HG03159 (cell line): ENCODE measurements at regions not wholly inside any gene's neighbourhood (a gene's known extent, or its start where the extent isn't known, plus 50 kb on each side); places are given as distances from the start of the nearest gene placed in this dataset.

Experiments used
- ATAC-seq: cut with Tn5 transposase; IDR thresholded peaks from one replicate; pipeline ENCODE4 v1.9.1; 2021; ENCODE audit warnings: mild to moderate bottlenecking, moderate library complexity; ENCODE audit not compliant: unreplicated experiment

GRCh38 chr20:4371623-4372251 lies 122.7 kb upstream of the ADRA1D start:
- ATAC-seq = no peak

GRCh38 chr20:4370851-4371250 lies 121.8 kb upstream of the ADRA1D start:
- no peak for ATAC-seq

- ATAC-seq = no peak
Observed at GRCh38 chr20:4369798-4370124, 120.7 kb upstream of the ADRA1D start.

GRCh38 chr20:4369119-4369797 lies 120.2 kb upstream of the ADRA1D start:
- no peak for ATAC-seq

- no peak for ATAC-seq
Observed at GRCh38 chr20:4366076-4366475, 117.0 kb upstream of the ADRA1D start.

- no peak for ATAC-seq
Observed at GRCh38 chr20:4358552-4358951, 109.5 kb upstream of the ADRA1D start.

- no peak for ATAC-seq
Observed at GRCh38 chr20:4352348-4352747, 103.3 kb upstream of the ADRA1D start.

GRCh38 chr20:4350096-4350495 lies 101.0 kb upstream of the ADRA1D start:
- no peak for ATAC-seq

GRCh38 chr20:4344670-4345069 lies 95.6 kb upstream of the ADRA1D start:
- ATAC-seq = no peak

GRCh38 chr20:4342609-4343008 lies 93.5 kb upstream of the ADRA1D start:
- ATAC-seq = no peak

GRCh38 chr20:4341804-4342485 lies 92.9 kb upstream of the ADRA1D start:
- ATAC-seq = no peak

- ATAC-seq = no peak
Observed at GRCh38 chr20:4335722-4336121, 86.6 kb upstream of the ADRA1D start.

- no peak for ATAC-seq
Observed at GRCh38 chr20:4332121-4332860, 83.2 kb upstream of the ADRA1D start.

GRCh38 chr20:4330011-4330410 lies 80.9 kb upstream of the ADRA1D start:
- no peak for ATAC-seq

GRCh38 chr20:4329232-4329631 lies 80.1 kb upstream of the ADRA1D start:
- ATAC-seq = no peak

- ATAC-seq = no peak
Observed at GRCh38 chr20:4328541-4328940, 79.5 kb upstream of the ADRA1D start.

GRCh38 chr20:4327956-4328355 lies 78.9 kb upstream of the ADRA1D start:
- no peak for ATAC-seq

GRCh38 chr20:4326195-4327065 lies 77.3 kb upstream of the ADRA1D start:
- ATAC-seq = no peak

GRCh38 chr20:4325548-4326187 lies 76.6 kb upstream of the ADRA1D start:
- no peak for ATAC-seq

GRCh38 chr20:4324611-4325243 lies 75.6 kb upstream of the ADRA1D start:
- ATAC-seq = no peak
